Panc1 (cell line): ENCODE measurements at regions not wholly inside any gene's neighbourhood (a gene's known extent, or its start where the extent isn't known, plus 50 kb on each side); places are given as distances from the start of the nearest gene placed in this dataset.

Experiments used
- ATAC-seq: fragments of 200-7000 bp; cut with Tn5 transposase; 2 replicates; pipeline ENCODE4 v1.9.1; 2020; ENCODE audit warnings: mild to moderate bottlenecking, moderate library complexity
- BruUV-seq: library from RNA; stranded (reverse); fragments of 400-500 nt; replicated peaks from 2 replicates; lab custom pipeline; 2021; lab: Mats Ljungman, UMichigan
- CTCF ChIA-PET: fragments of 300-600 bp; sonication (Branson Sonifier 250); formaldehyde crosslinking; loops from one replicate; lab custom pipeline; 2022; ENCODE audit warnings: antibody characterized with exemption; lab: Charles Lee
- POLR2A ChIA-PET: fragments of 300-600 bp; sonication (Branson Sonifier 250); formaldehyde crosslinking; loops from one replicate; lab custom pipeline; 2022; ENCODE audit warnings: antibody characterized with exemption; lab: Charles Lee
- DNase-seq: peaks from one replicate; pipeline ENCODE4 v3.0.0-alpha.2; 2010; ENCODE audit warnings: low read depth, low spot score
- H3K27ac ChIP-seq: 2 replicates; pipeline ENCODE4 v1.5.1; 2011; ENCODE audit warnings: mild to moderate bottlenecking, low read length, inconsistent platforms
- H3K27me3 ChIP-seq: fragments of 200-500 bp; sonication (Bioruptor generic); 2 replicates; pipeline ENCODE4 v1.6.0; 2014; ENCODE audit warnings: low read length, inconsistent platforms; ENCODE audit not compliant: control insufficient read depth, insufficient read depth
- H3K36me3 ChIP-seq: fragments of 200-500 bp; sonication (Bioruptor generic); 2 replicates; pipeline ENCODE4 v1.5.1; 2014; ENCODE audit warnings: inconsistent platforms, mild to moderate bottlenecking, low read length, moderate library complexity; ENCODE audit not compliant: control insufficient read depth, insufficient read depth
- H3K4me1 ChIP-seq: 2 replicates; pipeline ENCODE4 v1.5.1; 2011; ENCODE audit warnings: inconsistent platforms, mild to moderate bottlenecking, low read length, moderate library complexity; ENCODE audit not compliant: control insufficient read depth, insufficient read depth
- H3K4me3 ChIP-seq, 2 experiments: 2 replicates each; pipeline ENCODE4 v1.5.1; 2011 to 2012; ENCODE audit warnings: low read depth in 2 of 2, low read length in 2 of 2, mild to moderate bottlenecking in 2 of 2, inconsistent platforms in 1 of 2, moderate library complexity in 1 of 2
- H3K9me3 ChIP-seq: fragments of 200-500 bp; sonication (Bioruptor generic); 2 replicates; pipeline ENCODE4 v1.5.1; 2014; ENCODE audit warnings: low read depth, mild to moderate bottlenecking, inconsistent platforms, low read length, moderate library complexity; ENCODE audit not compliant: control insufficient read depth, insufficient read depth
- POLR2AphosphoS5 ChIP-seq: IDR thresholded peaks from 2 replicates; pipeline ENCODE4 v1.6.1; 2012; ENCODE audit warnings: mild to moderate bottlenecking, low read depth, low read length, moderate library complexity
- REST ChIP-seq, 2 experiments: IDR thresholded peaks; 2 replicates each; pipeline ENCODE4 v1.6.1; 2011 to 2012; ENCODE audit warnings: low read depth in 2 of 2, control low read depth in 1 of 2, low read length in 1 of 2, mild to moderate bottlenecking in 1 of 2, moderate library complexity in 1 of 2; ENCODE audit not compliant: insufficient read depth in 1 of 2
- SIN3A ChIP-seq: IDR thresholded peaks from 2 replicates; pipeline ENCODE4 v1.6.1; 2012; ENCODE audit warnings: low read depth, mild to moderate bottlenecking, low read length, moderate library complexity, borderline replicate concordance; ENCODE audit not compliant: insufficient read depth
- TCF7L2 ChIP-seq: IDR thresholded peaks from 2 replicates; pipeline ENCODE4 v1.6.1; 2011; ENCODE audit warnings: mild to moderate bottlenecking, low read depth, low read length, inconsistent platforms
- in situ Hi-C: cut with HindIII; loops from 2 replicates; pipeline ENCODE4 v1.10.0; 2016; ENCODE audit warnings: low sequenced_read_pairs, low pct_unique_long_range_greater_than_20kb
- intact Hi-C: fragments of 100-400 bp; cut with micrococcal nuclease; formaldehyde crosslinking; loops from one replicate; pipeline ENCODE4 v1.10.0; 2022; ENCODE audit not compliant: unreplicated experiment
- TF ChIP-seq, protein P1 (sequence below): fragments of 450-650 bp; IDR thresholded peaks from 2 replicates; pipeline ENCODE4 v1.5.1; 2017; ENCODE audit warnings: mild to moderate bottlenecking

DNA sequence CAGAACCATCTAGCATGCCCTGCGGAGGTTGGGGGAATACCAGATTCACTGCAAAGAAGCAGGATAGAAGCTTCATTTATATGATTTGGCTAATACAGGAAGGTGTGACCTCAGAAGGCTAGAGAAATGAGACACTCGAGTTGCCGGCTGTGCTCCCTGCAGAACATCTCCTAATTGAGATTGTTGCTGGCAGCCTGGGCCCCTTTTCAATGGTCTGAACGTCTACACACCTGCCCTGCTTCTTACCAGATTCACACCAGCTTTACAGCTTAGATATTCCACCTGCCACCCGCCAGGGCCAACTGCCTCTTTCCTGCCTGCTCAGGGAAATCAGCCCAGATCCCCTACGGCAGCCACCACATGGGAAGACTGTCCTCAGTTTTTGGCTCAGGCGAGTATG is 475.3 kb upstream of the AUTS2 start:
- no peaks in the 10 kb centered on the region for H3K4me1 ChIP-seq
- no peak overlapping the region for H3K4me3 ChIP-seq
- DNase-seq (no peak), ATAC-seq (no peak)
- BruUV-seq = no TSS peak
- H3K27ac ChIP-seq = no peak overlapping the region
- no peaks in the 10 kb centered on the region for H3K36me3 ChIP-seq
- CTCF ChIA-PET = no interaction called here
- POLR2A ChIA-PET = no interaction called here
- in situ Hi-C loops = no loop called here
- H3K27me3 ChIP-seq = no peaks in the 10 kb centered on the region
- TF ChIP-seq TCF7L2 (no peak), POLR2AphosphoS5 (no peak), SIN3A (no peak), REST (IDR thresholded peaks at IDR 0.05; ENCODE audit: insufficient read depth in 1 of 2, low read depth in 2 of 2, low read length in 1 of 2) (no peak)
- TF ChIP-seq, protein P1, sequence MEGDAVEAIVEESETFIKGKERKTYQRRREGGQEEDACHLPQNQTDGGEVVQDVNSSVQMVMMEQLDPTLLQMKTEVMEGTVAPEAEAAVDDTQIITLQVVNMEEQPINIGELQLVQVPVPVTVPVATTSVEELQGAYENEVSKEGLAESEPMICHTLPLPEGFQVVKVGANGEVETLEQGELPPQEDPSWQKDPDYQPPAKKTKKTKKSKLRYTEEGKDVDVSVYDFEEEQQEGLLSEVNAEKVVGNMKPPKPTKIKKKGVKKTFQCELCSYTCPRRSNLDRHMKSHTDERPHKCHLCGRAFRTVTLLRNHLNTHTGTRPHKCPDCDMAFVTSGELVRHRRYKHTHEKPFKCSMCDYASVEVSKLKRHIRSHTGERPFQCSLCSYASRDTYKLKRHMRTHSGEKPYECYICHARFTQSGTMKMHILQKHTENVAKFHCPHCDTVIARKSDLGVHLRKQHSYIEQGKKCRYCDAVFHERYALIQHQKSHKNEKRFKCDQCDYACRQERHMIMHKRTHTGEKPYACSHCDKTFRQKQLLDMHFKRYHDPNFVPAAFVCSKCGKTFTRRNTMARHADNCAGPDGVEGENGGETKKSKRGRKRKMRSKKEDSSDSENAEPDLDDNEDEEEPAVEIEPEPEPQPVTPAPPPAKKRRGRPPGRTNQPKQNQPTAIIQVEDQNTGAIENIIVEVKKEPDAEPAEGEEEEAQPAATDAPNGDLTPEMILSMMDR = no peak
- intact Hi-C loops = no loop called here
- no peaks in the 10 kb centered on the region for H3K9me3 ChIP-seq

GRCh38 chr7:69126896-69127479 is 471.3 kb upstream of the AUTS2 start:
- CTCF ChIA-PET = no interaction called here
- intact Hi-C loops = no loop called here
- DNase-seq = no peak

More at GRCh38 chr7:69126896-69127479, 471.3 kb upstream of the AUTS2 start:
- no peaks in the 10 kb centered on the region for H3K9me3 ChIP-seq
- H3K27me3 ChIP-seq = no peaks in the 10 kb centered on the region
- in situ Hi-C loops = no loop called here
- ATAC-seq = no peak
- POLR2A ChIA-PET = no interaction called here
- H3K27ac ChIP-seq = no peak overlapping the region
- no peaks in the 10 kb centered on the region for H3K36me3 ChIP-seq
- BruUV-seq = no TSS peak
- H3K4me3 ChIP-seq = no peak overlapping the region
- TF ChIP-seq, protein P1 = no peak
- TF ChIP-seq SIN3A = no peak
- no peak for TF ChIP-seq POLR2AphosphoS5
- TF ChIP-seq REST (IDR thresholded peaks at IDR 0.05; ENCODE audit: insufficient read depth in 1 of 2, low read depth in 2 of 2, low read length in 1 of 2) = no peak
- no peak for TF ChIP-seq TCF7L2
- no peaks in the 10 kb centered on the region for H3K4me1 ChIP-seq
